Coronary artery (tissue), 2 donors: ENCODE measurements at regions not wholly inside any gene's neighbourhood (a gene's known extent, or its start where the extent isn't known, plus 50 kb on each side); places are given as distances from the start of the nearest gene placed in this dataset.

Source experiments
- DNase-seq: peaks from one replicate; pipeline ENCODE4 v3.0.0-alpha.2; 2017; ENCODE audit warnings: low spot score
- H3K27ac ChIP-seq, 2 donors: fragments of 200-600 bp; sonication (generic); one replicate each; pipeline ENCODE4 v1.5.1; 2016 to 2019
- H3K4me3 ChIP-seq: fragments of 200-600 bp; sonication (generic); 2 replicates; pipeline ENCODE4 v1.5.1; 2016; ENCODE audit warnings: mild to moderate bottlenecking, moderate library complexity
- TF ChIP-seq, protein P1 (sequence below): fragments of 200-600 bp; sonication (generic); IDR thresholded peaks from one replicate; pipeline ENCODE4 v1.5.1; 2019; ENCODE audit warnings: antibody characterized with exemption

DNA sequence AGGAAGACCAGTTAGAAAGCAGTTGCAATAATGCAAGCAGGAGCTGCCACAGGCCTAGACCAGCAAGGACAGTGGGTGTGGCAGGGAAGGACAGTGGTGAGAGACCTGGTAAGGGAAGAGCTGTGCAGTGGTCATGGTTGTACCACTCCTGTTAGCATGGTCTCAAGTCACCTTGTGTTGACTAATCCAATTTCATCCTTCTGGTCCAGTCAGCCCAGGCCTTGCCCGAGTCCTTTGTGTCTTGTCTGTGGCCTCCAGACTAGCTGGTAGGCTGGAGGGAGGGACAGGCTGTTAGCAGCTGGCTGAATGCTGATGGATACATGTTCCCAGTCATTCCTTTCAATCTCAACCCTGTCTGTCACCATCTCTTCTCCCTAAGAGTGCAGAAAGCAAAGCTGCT, 54.1 kb upstream of the BRD7 start:
- Histone ChIP-seq H3K4me3 (no peak overlapping the region), H3K27ac (no peak overlapping the region)
- TF ChIP-seq, protein P1, sequence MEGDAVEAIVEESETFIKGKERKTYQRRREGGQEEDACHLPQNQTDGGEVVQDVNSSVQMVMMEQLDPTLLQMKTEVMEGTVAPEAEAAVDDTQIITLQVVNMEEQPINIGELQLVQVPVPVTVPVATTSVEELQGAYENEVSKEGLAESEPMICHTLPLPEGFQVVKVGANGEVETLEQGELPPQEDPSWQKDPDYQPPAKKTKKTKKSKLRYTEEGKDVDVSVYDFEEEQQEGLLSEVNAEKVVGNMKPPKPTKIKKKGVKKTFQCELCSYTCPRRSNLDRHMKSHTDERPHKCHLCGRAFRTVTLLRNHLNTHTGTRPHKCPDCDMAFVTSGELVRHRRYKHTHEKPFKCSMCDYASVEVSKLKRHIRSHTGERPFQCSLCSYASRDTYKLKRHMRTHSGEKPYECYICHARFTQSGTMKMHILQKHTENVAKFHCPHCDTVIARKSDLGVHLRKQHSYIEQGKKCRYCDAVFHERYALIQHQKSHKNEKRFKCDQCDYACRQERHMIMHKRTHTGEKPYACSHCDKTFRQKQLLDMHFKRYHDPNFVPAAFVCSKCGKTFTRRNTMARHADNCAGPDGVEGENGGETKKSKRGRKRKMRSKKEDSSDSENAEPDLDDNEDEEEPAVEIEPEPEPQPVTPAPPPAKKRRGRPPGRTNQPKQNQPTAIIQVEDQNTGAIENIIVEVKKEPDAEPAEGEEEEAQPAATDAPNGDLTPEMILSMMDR, result no peak
- no peak for DNase-seq

- Histone ChIP-seq H3K4me3 (no peak overlapping the region), H3K27ac (no peak overlapping the region)
- TF ChIP-seq, protein P1, result no peak
- DNase-seq, result no peak
Observed at GRCh38 chr16:50419116-50419515, 50.3 kb upstream of the BRD7 start.
